Left hindlimb (tissue), 1 donor: ENCODE measurements at regions not wholly inside any gene's neighbourhood (a gene's known extent, or its start where the extent isn't known, plus 50 kb on each side); places are given as distances from the start of the nearest gene placed in this dataset.

Experiments
- DNase-seq: peaks from one replicate; pipeline ENCODE4 v3.0.0-alpha.2; 2018

- no peak for DNase-seq
Measured at GRCh38 chr14:104504172-104504735, 75.3 kb upstream of the C14orf180 start.

- DNase-seq: no peak
Measured at GRCh38 chr14:104505085-104506074, 74.2 kb upstream of the C14orf180 start.

GRCh38 chr14:104506461-104507253 is 72.9 kb upstream of the C14orf180 start:
- DNase-seq: no peak

GRCh38 chr14:104507443-104507842 is 72.1 kb upstream of the C14orf180 start:
- no peak for DNase-seq

GRCh38 chr14:104509673-104510072 is 69.9 kb upstream of the C14orf180 start:
- no peak for DNase-seq

GRCh38 chr14:104510216-104510615 is 69.3 kb upstream of the C14orf180 start:
- DNase-seq: no peak

- no peak for DNase-seq
Measured at GRCh38 chr14:104510794-104511611, 68.6 kb upstream of the C14orf180 start.

- DNase-seq: no peak
Measured at GRCh38 chr14:104512061-104512460, 67.5 kb upstream of the C14orf180 start.

- no peak for DNase-seq
Measured at GRCh38 chr14:104512771-104513640, 66.6 kb upstream of the C14orf180 start.

- no peak for DNase-seq
Measured at GRCh38 chr14:104513641-104514046, 65.9 kb upstream of the C14orf180 start.

GRCh38 chr14:104514156-104514848 is 65.3 kb upstream of the C14orf180 start:
- DNase-seq: no peak

GRCh38 chr14:104515059-104515810 is 64.3 kb upstream of the C14orf180 start:
- DNase-seq: no peak

- no peak for DNase-seq
Measured at GRCh38 chr14:104515811-104516780, 63.5 kb upstream of the C14orf180 start.

- no peak for DNase-seq
Measured at GRCh38 chr14:104516906-104517305, 62.7 kb upstream of the C14orf180 start.

- no peak for DNase-seq
Measured at GRCh38 chr14:104517426-104517825, 62.1 kb upstream of the C14orf180 start.

- DNase-seq: no peak
Measured at GRCh38 chr14:104517867-104518266, 61.7 kb upstream of the C14orf180 start.

GRCh38 chr14:104518659-104519350 is 60.8 kb upstream of the C14orf180 start:
- DNase-seq: no peak

- no peak for DNase-seq
Measured at GRCh38 chr14:104519721-104520120, 59.8 kb upstream of the C14orf180 start.
